ENCODE measurements at regions not wholly inside any gene's neighbourhood (a gene's known extent, or its start where the extent isn't known, plus 50 kb on each side); places are given as distances from the start of the nearest gene placed in this dataset.

- DNase-seq: no peak
Measured at GRCh38 chr13:95455782-95456181, 96.7 kb upstream of the CLDN10 start.

GRCh38 chr13:95456815-95457214 is 95.7 kb upstream of the CLDN10 start:
- no peak for DNase-seq

- DNase-seq: no peak
Measured at GRCh38 chr13:95457294-95457693, 95.2 kb upstream of the CLDN10 start.

DNA sequence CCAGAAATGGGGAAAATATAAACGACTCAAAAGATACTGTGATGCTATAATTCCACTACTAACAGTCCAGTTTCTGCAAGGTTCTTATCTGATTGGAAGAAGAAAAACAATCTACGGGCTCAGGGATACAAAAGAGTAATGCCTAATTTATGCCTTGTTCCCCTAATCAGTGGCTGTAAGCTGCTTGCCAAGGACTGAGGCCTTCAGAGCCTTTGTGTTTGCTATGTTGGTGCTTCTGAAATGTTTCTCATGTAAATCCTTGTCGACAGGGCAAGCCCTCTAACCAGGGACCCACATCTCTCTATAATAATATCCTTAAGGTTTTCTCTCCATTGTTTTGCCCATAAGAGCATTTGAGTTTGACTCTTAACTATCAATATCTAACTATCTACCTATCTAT is 89.7 kb upstream of the CLDN10 start:
- DNase-seq: no peak

GRCh38 chr13:95463531-95463930 is 89.0 kb upstream of the CLDN10 start:
- no peak for DNase-seq

DNA sequence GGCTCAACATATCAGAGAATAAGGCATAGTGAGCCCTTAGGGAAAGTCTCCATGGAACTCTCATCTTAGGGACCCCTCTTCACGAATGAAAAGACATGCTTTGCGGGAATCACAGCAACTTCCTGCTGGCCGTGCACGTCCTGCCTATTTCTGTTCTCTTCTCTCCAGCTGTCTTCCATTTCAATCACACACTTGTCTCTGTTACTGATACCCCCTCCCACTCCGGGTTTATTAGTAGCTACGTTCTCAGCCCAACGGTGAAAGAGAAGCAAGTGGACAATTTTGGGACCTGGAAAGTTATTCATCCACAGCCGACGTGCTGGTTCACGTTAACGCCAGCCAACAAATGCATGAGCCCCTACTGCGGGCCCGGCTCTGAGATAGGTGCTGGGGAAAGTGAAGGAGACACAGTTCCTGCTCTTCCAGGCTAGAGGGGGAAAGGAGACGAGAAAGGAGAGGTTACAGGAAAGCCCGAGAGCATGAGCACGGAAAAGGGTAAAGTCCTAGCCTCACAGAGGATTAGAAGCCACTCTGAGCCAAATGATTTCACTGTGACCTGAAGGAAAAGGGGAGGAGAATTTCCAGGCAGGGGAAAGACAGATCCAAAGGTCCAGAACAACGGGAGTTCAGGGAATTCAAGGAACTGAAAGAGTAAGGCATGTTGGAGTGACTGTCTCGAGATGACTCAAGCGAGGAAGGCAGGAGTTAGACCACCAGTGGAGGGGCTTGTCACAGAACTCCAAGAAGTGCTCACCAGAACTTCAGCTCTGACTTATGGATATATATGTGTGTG is 81.8 kb upstream of the CLDN10 start:
- no peak for DNase-seq

GRCh38 chr13:95471960-95472359 is 80.6 kb upstream of the CLDN10 start:
- no peak for DNase-seq

DNA sequence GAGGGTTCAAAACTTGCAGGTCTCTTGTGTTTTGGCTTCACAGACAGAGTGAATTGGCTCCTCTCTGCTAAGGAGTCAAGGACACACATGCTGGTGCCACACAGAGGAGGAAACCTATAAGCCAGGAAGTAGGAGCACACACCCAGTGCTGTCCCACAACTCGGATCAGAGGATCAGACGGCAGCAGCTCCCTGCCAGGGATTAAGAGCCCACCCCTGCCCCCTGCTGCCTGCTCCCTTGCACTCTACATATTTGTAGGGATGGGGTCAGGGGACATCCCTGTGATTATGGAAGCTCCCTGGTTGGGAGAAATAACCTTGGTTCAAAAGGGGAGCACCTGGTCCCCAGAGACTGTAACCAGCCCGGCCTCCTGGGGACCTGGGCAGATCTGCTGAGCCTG is 77.5 kb upstream of the CLDN10 start:
- DNase-seq: no peak

GRCh38 chr13:95477187-95477586 is 75.3 kb upstream of the CLDN10 start:
- no peak for DNase-seq

GRCh38 chr13:95479731-95480130 is 72.8 kb upstream of the CLDN10 start:
- no peak for DNase-seq

DNA sequence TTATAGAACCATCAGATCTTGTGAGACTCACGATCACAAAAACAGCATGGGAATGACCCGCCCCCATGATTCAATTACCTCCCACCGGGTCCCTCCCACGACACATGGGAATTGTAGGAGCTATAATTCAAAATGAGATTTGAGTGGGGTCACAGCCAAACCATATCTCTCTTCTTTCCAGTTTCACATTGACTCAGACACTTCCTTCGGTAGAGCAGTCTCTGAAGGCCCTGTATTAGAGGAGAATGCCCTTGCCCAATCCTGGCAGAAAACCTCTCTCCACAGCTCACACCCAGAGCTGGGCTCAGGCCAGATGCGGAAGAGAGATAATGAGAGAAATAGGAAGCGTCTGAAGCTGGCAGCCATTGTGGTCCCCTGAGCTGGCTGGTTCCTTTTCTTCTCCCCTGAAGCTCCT is 72.4 kb upstream of the CLDN10 start:
- no peak for DNase-seq

DNA sequence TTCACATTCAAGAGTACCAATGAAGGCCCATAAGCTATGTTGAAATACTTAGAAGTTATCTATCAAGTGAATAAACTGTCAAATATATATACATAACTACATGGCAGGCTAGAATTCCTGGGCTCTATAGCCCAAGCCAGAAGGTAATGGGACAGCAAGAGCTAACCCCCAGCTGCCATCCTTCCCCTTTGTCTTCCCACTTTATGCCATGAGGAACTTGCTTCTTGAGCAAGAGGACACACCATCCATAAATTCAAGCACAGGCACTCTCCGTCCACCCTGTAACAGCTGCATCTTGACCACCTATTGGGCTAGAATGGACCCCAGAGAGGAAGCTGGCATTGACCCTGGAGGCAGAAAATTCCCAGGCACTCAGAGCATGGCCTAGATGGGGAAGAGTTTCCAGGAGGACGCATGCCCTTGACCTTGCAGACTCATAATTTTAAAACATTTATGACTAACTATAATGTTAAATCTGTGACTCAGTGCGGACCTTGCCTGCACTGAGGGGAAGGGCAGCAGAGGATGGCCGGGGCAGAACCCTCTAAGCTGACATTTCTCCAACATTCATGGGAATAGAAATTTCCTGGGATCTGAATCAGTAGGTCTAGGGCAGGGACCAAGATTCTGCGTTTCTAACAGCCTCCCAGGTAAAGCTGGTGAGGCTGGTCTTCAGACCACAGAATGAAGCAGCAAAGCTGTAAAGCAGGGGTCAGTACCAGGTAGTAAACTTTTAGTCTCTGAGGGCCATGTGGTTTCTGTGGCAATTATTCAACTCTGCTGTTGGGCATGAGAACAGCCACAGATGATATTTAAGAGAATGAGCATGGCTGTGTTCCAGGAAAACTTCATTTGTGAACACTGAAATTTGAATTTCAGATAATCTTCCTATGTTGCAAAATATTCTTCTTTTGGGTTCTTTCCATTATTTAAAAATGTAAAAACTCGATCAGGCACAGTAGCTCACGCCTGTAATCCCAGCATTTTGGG is 71.4 kb upstream of the CLDN10 start:
- DNase-seq: peak; percentile 61

- no peak for DNase-seq
Measured at GRCh38 chr13:95484052-95484451, 68.5 kb upstream of the CLDN10 start.

GRCh38 chr13:95485045-95485517 is 67.4 kb upstream of the CLDN10 start:
- peak; percentile 36 for DNase-seq

- DNase-seq: no peak
Measured at GRCh38 chr13:95485518-95486144, 66.9 kb upstream of the CLDN10 start.

GRCh38 chr13:95492044-95492801 is 60.3 kb upstream of the CLDN10 start:
- no peak for DNase-seq

DNA sequence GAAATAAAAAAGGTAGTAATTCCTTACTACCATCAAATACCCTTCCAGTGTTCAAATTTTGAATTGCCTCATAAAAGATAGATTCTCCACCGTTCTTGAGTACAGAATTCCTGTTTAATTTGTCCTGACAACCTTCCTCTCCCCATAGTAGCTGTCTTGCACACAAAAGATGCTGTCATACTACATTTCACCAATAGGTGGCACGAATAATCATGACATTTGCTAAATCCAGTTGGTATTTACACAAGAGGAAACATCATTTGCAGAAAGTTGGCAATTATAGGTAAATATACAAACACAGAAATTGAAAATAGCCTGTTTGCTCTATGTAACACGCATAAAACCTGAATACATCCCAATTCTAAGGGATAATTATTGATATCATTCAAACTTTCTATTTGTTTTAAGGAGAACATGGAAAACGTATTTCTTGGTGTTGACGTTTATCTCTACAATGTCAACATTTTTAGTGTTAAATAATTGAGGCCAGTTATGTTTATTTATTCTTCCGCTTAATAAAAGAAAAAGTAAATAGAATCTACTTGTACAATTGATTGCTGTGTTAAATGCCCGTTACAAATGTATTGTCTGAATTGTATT is 58.3 kb upstream of the CLDN10 start:
- peak; percentile 54 for DNase-seq

- DNase-seq: no peak
Measured at GRCh38 chr13:95496485-95496884, 56.0 kb upstream of the CLDN10 start.

GRCh38 chr13:95497381-95497807 is 55.1 kb upstream of the CLDN10 start:
- no peak for DNase-seq

DNA sequence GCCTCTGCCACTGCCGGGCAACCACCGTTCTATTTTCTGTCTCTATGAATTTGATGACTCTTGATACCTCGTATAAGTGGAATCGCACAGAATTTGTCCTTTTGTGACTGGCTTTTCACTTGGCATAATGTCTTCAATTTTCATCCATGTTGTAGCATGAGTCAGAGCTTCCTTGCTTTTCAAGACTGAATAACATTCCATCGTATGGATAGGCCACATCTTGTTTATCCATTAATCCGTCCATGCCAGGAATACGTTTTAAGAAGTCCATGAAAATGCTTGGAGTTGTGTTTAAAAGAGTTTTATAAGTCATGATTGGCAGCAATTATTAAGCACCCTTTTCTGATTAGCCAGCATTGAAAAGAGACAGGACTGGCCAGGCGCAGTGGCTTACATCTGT is 53.6 kb upstream of the CLDN10 start:
- no peak for DNase-seq

DNA sequence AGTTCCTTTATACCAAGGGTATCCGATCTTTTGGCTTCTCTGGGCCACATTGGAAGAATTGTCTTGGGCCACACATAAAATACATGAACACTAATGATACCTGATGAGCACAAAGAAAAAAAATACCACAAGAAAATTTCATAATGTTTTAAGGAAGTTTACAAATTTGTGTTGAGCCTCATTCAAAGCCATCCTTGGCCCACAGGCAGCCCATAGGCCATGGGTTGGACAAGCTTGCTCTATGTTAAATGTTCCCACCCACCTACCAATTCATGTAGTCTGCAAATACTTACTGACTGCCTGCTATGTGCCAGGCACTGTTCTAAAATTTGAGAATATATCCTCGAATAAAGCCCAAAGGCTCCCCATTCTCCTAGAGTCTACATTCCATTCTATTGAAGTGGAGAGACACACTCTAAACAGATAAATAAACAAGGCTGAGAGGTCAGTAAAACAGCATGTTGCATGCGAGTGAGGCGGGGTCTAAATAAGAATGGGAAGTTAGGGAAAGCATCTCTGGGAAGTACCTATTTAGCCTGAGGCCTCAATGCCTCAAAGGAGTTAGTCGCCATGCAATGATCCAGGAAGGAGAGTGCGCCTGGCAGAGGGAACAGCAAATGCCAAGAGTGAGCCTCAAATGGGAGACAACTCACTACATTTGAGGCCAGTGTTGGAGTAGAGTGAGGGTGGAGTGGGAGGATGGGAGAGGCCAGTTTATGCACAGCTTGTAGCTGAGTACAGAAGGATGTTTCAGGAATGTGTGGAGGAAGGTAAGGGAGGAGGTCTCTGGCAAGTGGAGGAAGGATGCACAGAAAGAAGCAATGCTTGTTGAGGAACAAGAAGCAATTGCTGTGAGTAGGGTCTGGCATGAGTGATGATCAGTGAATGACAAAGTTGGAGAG is 52.5 kb upstream of the CLDN10 start:
- DNase-seq: no peak
